Breast epithelium (tissue), 3 donors: ENCODE measurements at regions not wholly inside any gene's neighbourhood (a gene's known extent, or its start where the extent isn't known, plus 50 kb on each side); places are given as distances from the start of the nearest gene placed in this dataset.

Source experiments
- CTCF ChIP-seq, 3 donors: fragments of 450-650 bp; IDR thresholded peaks; one replicate each; pipeline ENCODE4 v1.5.1; 2016 to 2017; ENCODE audit warnings: antibody characterized with exemption in 3 of 3, mild to moderate bottlenecking in 3 of 3, moderate library complexity in 3 of 3
- POLR2AphosphoS5 ChIP-seq, 3 donors: sonication (generic); formaldehyde crosslinking; IDR thresholded peaks; one replicate each; pipeline ENCODE4 v1.6.1; 2017; ENCODE audit warnings: antibody characterized with exemption in 3 of 3

GRCh38 chr22:27198518-27199035, 541.2 kb downstream of the MIAT start:
- TF ChIP-seq CTCF (IDR thresholded peaks at IDR 0.05) (no peak), POLR2AphosphoS5 (IDR thresholded peaks at IDR 0.05) (no peak)
